ENCODE measurements at regions not wholly inside any gene's neighbourhood (a gene's known extent, or its start where the extent isn't known, plus 50 kb on each side); places are given as distances from the start of the nearest gene placed in this dataset.

- no peak overlapping the region for H3K4me3 ChIP-seq
- H3K36me3 ChIP-seq = no peaks in the 10 kb centered on the region
- DNase-seq = no peak
- intact Hi-C loops (cut with DNase I; ENCODE audit: low total_unique reads) = no loop called here
- TF ChIP-seq CTCF (IDR thresholded peaks at IDR 0.05 in 8 of 11, conservative IDR thresholded peaks at IDR 0.05 in 3 of 11) (no peak), POLR2AphosphoS5 (IDR thresholded peaks at IDR 0.05) (no peak), POLR2A (IDR thresholded peaks at IDR 0.05) (no peak)
- no peaks in the 10 kb centered on the region for H3K27me3 ChIP-seq (replicated peaks in 1 of 7)
- no peak overlapping the region for H3K27ac ChIP-seq
- peaks cover 0 to 52% (median 36%) of the 10 kb centered on the region in 8 donors for H3K9me3 ChIP-seq
- no peaks in the 10 kb centered on the region for H3K4me1 ChIP-seq
Observed at GRCh38 chr22:34214372-34214771, 294.1 kb upstream of the LARGE1 start.

DNA sequence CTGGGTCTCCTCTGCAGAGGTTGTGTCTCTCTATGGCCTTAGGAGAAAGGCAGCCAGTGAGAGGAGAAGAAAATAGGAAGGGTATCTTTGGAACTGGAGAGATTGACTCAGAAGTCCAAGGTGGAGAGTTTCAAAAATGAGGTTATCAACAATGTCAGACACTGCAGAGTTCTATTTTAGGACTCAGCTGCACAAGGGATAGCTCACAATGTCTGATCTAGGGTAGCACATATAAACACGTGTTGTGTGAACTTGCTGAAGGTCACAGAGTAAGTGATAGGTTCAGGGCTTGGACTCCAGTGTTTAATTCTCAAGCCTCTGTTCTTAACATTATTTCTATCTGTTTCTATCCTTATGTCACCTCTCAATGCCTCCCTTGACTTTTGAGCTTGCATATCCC, 305.0 kb upstream of the LARGE1 start:
- H3K27ac ChIP-seq = no peak overlapping the region
- no peak for DNase-seq
- H3K4me3 ChIP-seq = no peak overlapping the region
- WGBS, 5 donors = 7 to 36% (median 29%) methylated on average over 1 of the region's 1 CpG
- H3K27me3 ChIP-seq (replicated peaks in 1 of 7) = no peaks in the 10 kb centered on the region
- intact Hi-C loops (cut with DNase I; ENCODE audit: low total_unique reads) = no loop called here
- no peak for TF ChIP-seq POLR2A (IDR thresholded peaks at IDR 0.05)
- TF ChIP-seq CTCF (IDR thresholded peaks at IDR 0.05 in 8 of 11, conservative IDR thresholded peaks at IDR 0.05 in 3 of 11) = no peak
- no peak for TF ChIP-seq POLR2AphosphoS5 (IDR thresholded peaks at IDR 0.05)
- H3K4me1 ChIP-seq = no peaks in the 10 kb centered on the region
- H3K9me3 ChIP-seq = peaks cover 0 to 17% (median 0%) of the 10 kb centered on the region in 8 donors
- no peaks in the 10 kb centered on the region for H3K36me3 ChIP-seq

GRCh38 chr22:34236527-34236926, 316.3 kb upstream of the LARGE1 start:
- WGBS, 5 donors = 53 to 80% (median 74%) methylated on average over 3 of the region's 3 CpGs
- Histone ChIP-seq H3K4me3 (no peak overlapping the region), H3K27ac (no peak overlapping the region), H3K27me3 (replicated peaks in 1 of 7) (no peaks in the 10 kb centered on the region), H3K9me3 (peaks cover 0 to 28% (median 12%) of the 10 kb centered on the region in 8 donors), H3K4me1 (no peaks in the 10 kb centered on the region), H3K36me3 (no peaks in the 10 kb centered on the region)
- DNase-seq = no peak
- no peak for TF ChIP-seq POLR2A (IDR thresholded peaks at IDR 0.05)
- no peak for TF ChIP-seq POLR2AphosphoS5 (IDR thresholded peaks at IDR 0.05)
- no peak for TF ChIP-seq CTCF (IDR thresholded peaks at IDR 0.05 in 8 of 11, conservative IDR thresholded peaks at IDR 0.05 in 3 of 11)
- intact Hi-C loops (cut with DNase I; ENCODE audit: low total_unique reads) = no loop called here

- Histone ChIP-seq H3K36me3 (no peaks in the 10 kb centered on the region), H3K27ac (no peak overlapping the region), H3K27me3 (replicated peaks in 1 of 7) (no peaks in the 10 kb centered on the region), H3K4me3 (no peak overlapping the region), H3K9me3 (peaks cover 0 to 29% (median 12%) of the 10 kb centered on the region in 8 donors), H3K4me1 (no peaks in the 10 kb centered on the region)
- intact Hi-C loops (cut with DNase I; ENCODE audit: low total_unique reads) = no loop called here
- WGBS, 5 donors = 65 to 84% (median 76%) methylated on average over 3 of the region's 3 CpGs
- DNase-seq = no peak
- TF ChIP-seq CTCF (IDR thresholded peaks at IDR 0.05 in 8 of 11, conservative IDR thresholded peaks at IDR 0.05 in 3 of 11) = no peak
- TF ChIP-seq POLR2AphosphoS5 (IDR thresholded peaks at IDR 0.05) = no peak
- no peak for TF ChIP-seq POLR2A (IDR thresholded peaks at IDR 0.05)
Observed at GRCh38 chr22:34239421-34239820, 319.1 kb upstream of the LARGE1 start.

Data from spleen (tissue), 11 donors.